IMR-90 (cell line): ENCODE measurements at regions not wholly inside any gene's neighbourhood (a gene's known extent, or its start where the extent isn't known, plus 50 kb on each side); places are given as distances from the start of the nearest gene placed in this dataset.
A peak's percentile ranks its signal among the peaks of the same experiment; 100 is the strongest.

Experiments
- ATAC-seq: fragments of 200-7000 bp; cut with Tn5 transposase; 2 replicates; pipeline ENCODE4 v1.9.1; 2020; ENCODE audit warnings: low read depth, mild to moderate bottlenecking, moderate library complexity
- BruUV-seq: library from RNA; stranded (reverse); fragments of 400-500 nt; replicated peaks from 2 replicates; lab custom pipeline; 2021; lab: Mats Ljungman, UMichigan
- CTCF ChIA-PET: fragments of 300-600 bp; formaldehyde crosslinking; extraction: SDS; loops from one replicate; lab custom pipeline; 2021; ENCODE audit warnings: antibody characterized with exemption; lab: Yijun Ruan, JAX
- POLR2A ChIA-PET: fragments of 300-600 bp; sonication (Branson Sonifier 250); formaldehyde crosslinking; loops from one replicate; lab custom pipeline; 2022; ENCODE audit warnings: antibody characterized with exemption; ENCODE audit not compliant: unreplicated experiment; lab: Charles Lee
- DNase-seq: peaks from one replicate; pipeline ENCODE4 v3.0.0; 2013
- H2AFZ ChIP-seq: replicated peaks from 2 replicates; pipeline ENCODE3; 2013; ENCODE audit warnings: low read length, mild to moderate bottlenecking; ENCODE audit not compliant: poor library complexity
- H2AK5ac ChIP-seq: 2 replicates; pipeline ENCODE4 v1.6.1; 2013; ENCODE audit warnings: low read depth, low read length, inconsistent platforms
- H2AK9ac ChIP-seq: replicated peaks from 2 replicates; pipeline ENCODE3; 2013; ENCODE audit warnings: mild to moderate bottlenecking, low read depth, low read length, moderate library complexity; ENCODE audit not compliant: poor library complexity
- H2BK120ac ChIP-seq: 2 replicates; pipeline ENCODE4 v1.6.1; 2013; ENCODE audit warnings: low read depth, low read length, inconsistent platforms
- H2BK15ac ChIP-seq: 3 replicates; pipeline ENCODE4 v1.6.1; 2013; ENCODE audit warnings: low read depth, low read length, inconsistent platforms
- H2BK20ac ChIP-seq: 2 replicates; pipeline ENCODE4 v1.6.1; 2013; ENCODE audit warnings: low read depth, mild to moderate bottlenecking, inconsistent platforms, low read length, moderate library complexity
- H2BK5ac ChIP-seq: 2 replicates; pipeline ENCODE4 v1.6.1; 2013; ENCODE audit warnings: mild to moderate bottlenecking, low read depth, low read length, inconsistent platforms; ENCODE audit not compliant: poor library complexity, severe bottlenecking
- H3K14ac ChIP-seq: replicated peaks from 2 replicates; pipeline ENCODE4 v1.6.1; 2013; ENCODE audit warnings: low read depth, low read length, inconsistent platforms
- H3K18ac ChIP-seq: 2 replicates; pipeline ENCODE4 v1.6.1; 2013; ENCODE audit warnings: low read depth, low read length, control low read depth
- H3K23ac ChIP-seq: 2 replicates; pipeline ENCODE4 v1.6.1; 2013; ENCODE audit warnings: low read depth, low read length, inconsistent platforms
- H3K27ac ChIP-seq: 2 replicates; pipeline ENCODE4 v1.5.1; 2013; ENCODE audit warnings: mild to moderate bottlenecking, control low read depth, low read length; ENCODE audit not compliant: insufficient read depth
- H3K27me3 ChIP-seq: 2 replicates; pipeline ENCODE4 v1.6.1; 2013; ENCODE audit warnings: low read length; ENCODE audit not compliant: control insufficient read depth, insufficient read depth
- H3K36me3 ChIP-seq: 2 replicates; pipeline ENCODE4 v1.6.1; 2013; ENCODE audit warnings: low read length, mixed read lengths; ENCODE audit not compliant: control insufficient read depth, insufficient read depth
- H3K4ac ChIP-seq: 2 replicates; pipeline ENCODE4 v1.6.1; 2013; ENCODE audit warnings: low read depth, low read length, inconsistent platforms
- H3K4me1 ChIP-seq: 2 replicates; pipeline ENCODE4 v1.6.1; 2013; ENCODE audit warnings: low read length, mixed read lengths; ENCODE audit not compliant: control insufficient read depth, insufficient read depth
- H3K4me2 ChIP-seq: 2 replicates; pipeline ENCODE4 v1.6.1; 2013; ENCODE audit warnings: low read depth, mild to moderate bottlenecking, control low read depth, low read length, moderate library complexity
- H3K4me3 ChIP-seq: 2 replicates; pipeline ENCODE4 v1.5.1; 2013; ENCODE audit warnings: low read depth, mild to moderate bottlenecking, control low read depth, low read length, moderate library complexity; ENCODE audit not compliant: insufficient read depth
- H3K56ac ChIP-seq: 2 replicates; pipeline ENCODE4 v1.6.1; 2013; ENCODE audit warnings: low read length, inconsistent platforms; ENCODE audit not compliant: insufficient read depth; ENCODE audit errors: extremely low read depth
- H3K79me1 ChIP-seq, 2 experiments: 2 replicates each; pipeline ENCODE4 v1.6.1; 2013; ENCODE audit warnings: low read length in 2 of 2, inconsistent platforms in 1 of 2, low read depth in 1 of 2
- H3K9ac ChIP-seq: 2 replicates; pipeline ENCODE4 v1.6.1; 2013; ENCODE audit warnings: low read depth, low read length, control low read depth
- H3K9me1 ChIP-seq: 2 replicates; pipeline ENCODE4 v1.6.1; 2013; ENCODE audit warnings: low read length, inconsistent platforms; ENCODE audit not compliant: insufficient read depth
- H3K9me3 ChIP-seq: 2 replicates; pipeline ENCODE4 v1.6.1; 2013; ENCODE audit warnings: low read length; ENCODE audit not compliant: control insufficient read depth, insufficient read depth
- H4K20me1 ChIP-seq: 2 replicates; pipeline ENCODE4 v1.6.1; 2013; ENCODE audit warnings: low read length, inconsistent platforms; ENCODE audit not compliant: insufficient read depth
- H4K5ac ChIP-seq: 2 replicates; pipeline ENCODE4 v1.6.1; 2013; ENCODE audit warnings: mild to moderate bottlenecking, low read depth, low read length, control low read depth
- H4K8ac ChIP-seq, 2 experiments: 2 replicates each; pipeline ENCODE4 v1.6.1; 2013; ENCODE audit warnings: low read depth in 2 of 2, low read length in 2 of 2, control low read depth in 1 of 2, inconsistent platforms in 1 of 2
- H4K91ac ChIP-seq: 2 replicates; pipeline ENCODE4 v1.6.1; 2013; ENCODE audit warnings: low read depth, low read length, inconsistent platforms; ENCODE audit not compliant: insufficient read depth
- MAZ ChIP-seq: IDR thresholded peaks from 2 replicates; pipeline ENCODE4 v1.6.1; 2012; ENCODE audit warnings: low read depth, mild to moderate bottlenecking, low read length, improper control_type of control experiment, moderate library complexity, borderline replicate concordance
- NFE2L2 ChIP-seq: fragments of 150-350 bp; IDR thresholded peaks from 2 replicates; pipeline ENCODE4 v1.6.1; 2016; ENCODE audit warnings: low read depth, mild to moderate bottlenecking, low read length
- RAD21 ChIP-seq: IDR thresholded peaks from 2 replicates; pipeline ENCODE4 v1.6.1; 2012; ENCODE audit warnings: low read length, improper control_type of control experiment
- SMC3 ChIP-seq: fragments of 150-350 bp; IDR thresholded peaks from 2 replicates; pipeline ENCODE4 v1.6.1; 2016; ENCODE audit warnings: low read depth, mild to moderate bottlenecking, antibody characterized with exemption, low read length, moderate library complexity
- WGBS, 2 experiments: methylation state at CpG; one replicate each; pipeline versions ENCODE4 v1.1.5 to v1.1.7; 2013; ENCODE audit warnings: missing lambda C conversion rate in 2 of 2; ENCODE audit not compliant: insufficient read length in 1 of 2; ENCODE audit errors: extremely low coverage in 2 of 2; 5-methylcytosine and 5-hydroxymethylcytosine counted together
- dilution Hi-C: fragments of 300-500 bp; cut with HindIII; formaldehyde crosslinking; loops from one replicate; pipeline ENCODE4 v1.14.3; 2018; ENCODE audit warnings: low sequenced_read_pairs; ENCODE audit not compliant: unreplicated experiment
- in situ Hi-C: fragments of 300-500 bp; cut with MboI; formaldehyde crosslinking; loops from 3 replicates; pipeline ENCODE4 v1.14.3; 2019; ENCODE audit warnings: low sequenced_read_pairs, inconsistent platforms, mixed read lengths
- intact Hi-C: fragments of 100-400 bp; cut with micrococcal nuclease; formaldehyde crosslinking; loops from 2 replicates; pipeline ENCODE4 v1.10.0; 2022
- TF ChIP-seq, protein P1 (sequence below): conservative IDR thresholded peaks from 2 replicates; pipeline ENCODE4 v1.5.1; 2012; ENCODE audit warnings: mild to moderate bottlenecking, low read depth, low read length, improper control_type of control experiment

DNA sequence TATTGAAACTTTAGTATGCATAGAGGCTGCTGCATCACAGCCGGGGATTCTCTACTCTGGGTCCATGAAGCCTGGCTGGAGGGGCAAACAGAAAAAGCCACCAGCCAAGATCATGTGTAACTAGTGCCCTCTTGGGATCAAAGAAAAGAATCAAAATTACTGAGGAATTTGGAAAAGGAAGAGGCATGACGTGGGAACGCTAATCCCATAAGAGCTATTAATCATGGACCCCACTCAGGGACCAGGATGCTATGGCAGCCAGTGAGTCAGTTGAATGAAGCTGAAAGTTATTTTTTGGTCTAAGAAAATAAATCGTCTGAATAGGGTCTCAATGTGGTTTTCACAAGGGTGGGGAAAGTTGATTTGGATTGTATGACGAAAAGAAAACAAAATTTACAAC, 1165.1 kb downstream of the ROBO2 start:
- no peak overlapping the region for H2AFZ ChIP-seq
- peak overlapping the region; percentile 58 for H3K4me2 ChIP-seq
- no peak overlapping the region for H3K14ac ChIP-seq
- intact Hi-C loops: loop anchor here (10.0 kb wide), 3 partner anchors 440 to 1170 kb away; no protein-coding TSS in a partner anchor
- H3K27me3 ChIP-seq: no peaks in the 10 kb centered on the region
- no peaks in the 10 kb centered on the region for H3K4me1 ChIP-seq
- no peaks in the 10 kb centered on the region for H3K9me1 ChIP-seq
- no peaks in the 10 kb centered on the region for H3K9me3 ChIP-seq
- POLR2A ChIA-PET: no interaction called here
- H4K8ac ChIP-seq: 0 out of 4 replicates have a peak overlapping the region, but pooled peaks of 1 of the 2 experiments have one; percentile 9
- H2BK15ac ChIP-seq: no peak overlapping the region
- CTCF ChIA-PET: interaction anchor here (0.6 to 1.3 kb wide), 5 partner anchors 64 to 921 kb away, joined by 3 to 5 read pairs (median 4); no protein-coding TSS in a partner anchor
- dilution Hi-C loops: no loop called here
- no CpG with 5 or more reads among the region's 5 CpGs for WGBS, 2 experiments
- H4K91ac ChIP-seq: no peak overlapping the region
- H2AK9ac ChIP-seq: no peak overlapping the region
- peak overlapping the region; percentile 7; the same call in 1 of the 2 replicates for H3K4me3 ChIP-seq
- no peak overlapping the region for H3K18ac ChIP-seq
- no TSS peak for BruUV-seq
- H2BK120ac ChIP-seq: no peak overlapping the region
- in situ Hi-C loops: loop anchor here (25.0 kb wide), 1 partner anchor 1168 kb away; the partner anchor contains the start of gene ROBO2
- DNase-seq (peak; percentile 67), ATAC-seq (peak; percentile 80)
- H3K36me3 ChIP-seq: no peaks in the 10 kb centered on the region
- H4K20me1 ChIP-seq: no peaks in the 10 kb centered on the region
- H2AK5ac ChIP-seq: no peak overlapping the region
- no peak overlapping the region for H3K27ac ChIP-seq
- TF ChIP-seq SMC3: peak; percentile 21
- TF ChIP-seq, protein P1, sequence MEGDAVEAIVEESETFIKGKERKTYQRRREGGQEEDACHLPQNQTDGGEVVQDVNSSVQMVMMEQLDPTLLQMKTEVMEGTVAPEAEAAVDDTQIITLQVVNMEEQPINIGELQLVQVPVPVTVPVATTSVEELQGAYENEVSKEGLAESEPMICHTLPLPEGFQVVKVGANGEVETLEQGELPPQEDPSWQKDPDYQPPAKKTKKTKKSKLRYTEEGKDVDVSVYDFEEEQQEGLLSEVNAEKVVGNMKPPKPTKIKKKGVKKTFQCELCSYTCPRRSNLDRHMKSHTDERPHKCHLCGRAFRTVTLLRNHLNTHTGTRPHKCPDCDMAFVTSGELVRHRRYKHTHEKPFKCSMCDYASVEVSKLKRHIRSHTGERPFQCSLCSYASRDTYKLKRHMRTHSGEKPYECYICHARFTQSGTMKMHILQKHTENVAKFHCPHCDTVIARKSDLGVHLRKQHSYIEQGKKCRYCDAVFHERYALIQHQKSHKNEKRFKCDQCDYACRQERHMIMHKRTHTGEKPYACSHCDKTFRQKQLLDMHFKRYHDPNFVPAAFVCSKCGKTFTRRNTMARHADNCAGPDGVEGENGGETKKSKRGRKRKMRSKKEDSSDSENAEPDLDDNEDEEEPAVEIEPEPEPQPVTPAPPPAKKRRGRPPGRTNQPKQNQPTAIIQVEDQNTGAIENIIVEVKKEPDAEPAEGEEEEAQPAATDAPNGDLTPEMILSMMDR: peak; percentile 33; the same call in 1 of the 2 replicates
- no peak for TF ChIP-seq MAZ
- TF ChIP-seq RAD21: peak; percentile 61
- TF ChIP-seq NFE2L2: no peak
- H3K4ac ChIP-seq: no peak overlapping the region
- no peak overlapping the region for H3K9ac ChIP-seq
- no peak overlapping the region for H3K23ac ChIP-seq
- H3K56ac ChIP-seq: no peak overlapping the region
- H3K79me1 ChIP-seq: no peaks in the 10 kb centered on the region
- H2BK5ac ChIP-seq: no peak overlapping the region
- H4K5ac ChIP-seq: no peak overlapping the region
- no peak overlapping the region for H2BK20ac ChIP-seq
